Lung (tissue), 12 donors: ENCODE measurements at regions not wholly inside any gene's neighbourhood (a gene's known extent, or its start where the extent isn't known, plus 50 kb on each side); places are given as distances from the start of the nearest gene placed in this dataset. TPM values are rescaled to one million over a fixed set of nuclear protein-coding genes. Genes with fewer than 3 reads are reported as not detected.

Experiments used
- ATAC-seq: fragments of 200-7000 bp; cut with Tn5 transposase; one replicate; pipeline ENCODE4 v1.9.1; 2020; ENCODE audit warnings: moderate number of reproducible peaks; ENCODE audit not compliant: insufficient read depth, low FRiP score
- DNase-seq, 3 donors: peaks; one replicate each; pipeline ENCODE4 v3.0.0-alpha.2; 2013 to 2017
- H3K27ac ChIP-seq, 2 donors: one replicate each; pipeline ENCODE4 v1.5.1; 2013; ENCODE audit warnings: mild to moderate bottlenecking in 2 of 2, moderate library complexity in 2 of 2, control low read depth in 1 of 2, inconsistent platforms in 1 of 2, low read depth in 1 of 2, low read length in 1 of 2
- H3K27me3 ChIP-seq, 3 donors: one replicate each; pipeline ENCODE4 v1.5.1; 2013; ENCODE audit warnings: low read length in 2 of 3; ENCODE audit not compliant: control insufficient read depth in 3 of 3, insufficient read depth in 3 of 3
- H3K36me3 ChIP-seq, 4 donors: one replicate each; pipeline ENCODE4 v1.5.1; 2013; ENCODE audit warnings: low read length in 4 of 4, mild to moderate bottlenecking in 1 of 4, moderate library complexity in 1 of 4; ENCODE audit not compliant: control insufficient read depth in 4 of 4, insufficient read depth in 4 of 4
- H3K4me1 ChIP-seq, 5 donors: one replicate each; pipeline ENCODE4 v1.5.1; 2013; ENCODE audit warnings: low read length in 5 of 5, mild to moderate bottlenecking in 2 of 5, moderate library complexity in 1 of 5; ENCODE audit not compliant: control insufficient read depth in 5 of 5, insufficient read depth in 5 of 5
- H3K4me3 ChIP-seq: one replicate; pipeline ENCODE4 v1.5.1; 2013; ENCODE audit warnings: mild to moderate bottlenecking, control low read depth, moderate library complexity
- H3K9ac ChIP-seq, 2 donors: one replicate each; pipeline ENCODE4 v1.5.1; 2013; ENCODE audit warnings: low read length in 2 of 2, control low read depth in 1 of 2; ENCODE audit not compliant: insufficient read depth in 1 of 2
- H3K9me3 ChIP-seq, 4 donors: one replicate each; pipeline ENCODE4 v1.5.1; 2013; ENCODE audit warnings: low read length in 3 of 4, mild to moderate bottlenecking in 1 of 4, moderate library complexity in 1 of 4; ENCODE audit not compliant: control insufficient read depth in 4 of 4, insufficient read depth in 3 of 4
- CTCF ChIP-seq: IDR thresholded peaks from 2 replicates; pipeline ENCODE4 v1.5.1; 2012; ENCODE audit warnings: mild to moderate bottlenecking; ENCODE audit errors: control extremely low read depth, extremely low read depth
- WGBS, 2 donors: extraction: QIAGEN DNeasy Blood & Tissue Kit; methylation state at CpG; one replicate each; pipeline ENCODE4 v1.1.7; 2013; 5-methylcytosine and 5-hydroxymethylcytosine counted together
- small RNA-seq: library from RNA; depleted of rRNA; stranded (forward); fragments of <200 nt; gene quantifications from one replicate; pipeline ENCODE3, GENCODE V24; 2014; ENCODE audit warnings: low replicate concordance
- donor health status: control.
- donor health status: control.
- donor health status: Bipolar disorder and iron deficiency.
- donor health status: healthy.
- donor health status: DM: yes; HTN: yes; CAD: no.

GRCh38 chr2:103669531-103669930 is 907.7 kb downstream of the TMEM182 start:
- DNase-seq (no peak), ATAC-seq (no peak)
- no peak overlapping the region for H3K9ac ChIP-seq
- no peak for TF ChIP-seq CTCF
- H3K27me3 ChIP-seq, result peaks cover 0 to 2% (median 0%) of the 10 kb centered on the region in 3 donors
- no peaks in the 10 kb centered on the region for H3K4me1 ChIP-seq
- H3K36me3 ChIP-seq, result no peaks in the 10 kb centered on the region
- no peak overlapping the region for H3K27ac ChIP-seq
- no peak overlapping the region for H3K4me3 ChIP-seq
- peaks cover 0 to 3% (median under 1%) of the 10 kb centered on the region in 4 donors for H3K9me3 ChIP-seq
- WGBS, 2 donors, result 81 to 89% methylated on average over 6 of the region's 6 CpGs

Small RNA genes in the stretch of these regions (small RNA-seq; reads per million reads assigned to genes)
- gene AC010881.1, result not detected
- not detected for gene AC018880.2
